ENCODE measurements at regions not wholly inside any gene's neighbourhood (a gene's known extent, or its start where the extent isn't known, plus 50 kb on each side); places are given as distances from the start of the nearest gene placed in this dataset.

GRCh38 chr7:10733747-10734146 lies 239.9 kb upstream of the PHF14 start:
- intact Hi-C loops (cut with DNase I): no loop called here
- TF ChIP-seq POLR2A (IDR thresholded peaks at IDR 0.05): no peak
- no peak for TF ChIP-seq CTCF (IDR thresholded peaks at IDR 0.05)
- no peak for TF ChIP-seq POLR2AphosphoS5 (IDR thresholded peaks at IDR 0.05; ENCODE audit: insufficient read depth in 1 of 2, low read depth in 1 of 2)
- H3K9me3 ChIP-seq: no peaks in the 10 kb centered on the region
- H3K27me3 ChIP-seq: no peaks in the 10 kb centered on the region
- no peak for DNase-seq (ENCODE audit: extremely low spot score in 2 of 2)
- H3K4me1 ChIP-seq: no peaks in the 10 kb centered on the region
- H3K4me3 ChIP-seq: no peak overlapping the region
- H3K36me3 ChIP-seq: no peaks in the 10 kb centered on the region
- no peak overlapping the region for H3K27ac ChIP-seq

- Histone ChIP-seq H3K27me3 (no peaks in the 10 kb centered on the region), H3K36me3 (no peaks in the 10 kb centered on the region), H3K9me3 (no peaks in the 10 kb centered on the region), H3K4me1 (no peaks in the 10 kb centered on the region), H3K27ac (no peak overlapping the region), H3K4me3 (no peak overlapping the region)
- intact Hi-C loops (cut with DNase I): no loop called here
- TF ChIP-seq POLR2A (IDR thresholded peaks at IDR 0.05) (no peak), CTCF (IDR thresholded peaks at IDR 0.05) (no peak), POLR2AphosphoS5 (IDR thresholded peaks at IDR 0.05; ENCODE audit: insufficient read depth in 1 of 2, low read depth in 1 of 2) (no peak)
- no peak for DNase-seq (ENCODE audit: extremely low spot score in 2 of 2)
Observed at GRCh38 chr7:10734595-10734994, 239.1 kb upstream of the PHF14 start.

GRCh38 chr7:10739401-10739800 lies 234.3 kb upstream of the PHF14 start:
- DNase-seq (ENCODE audit: extremely low spot score in 2 of 2): no peak
- Histone ChIP-seq H3K4me3 (no peak overlapping the region), H3K9me3 (no peaks in the 10 kb centered on the region), H3K36me3 (no peaks in the 10 kb centered on the region), H3K4me1 (no peaks in the 10 kb centered on the region), H3K27me3 (no peaks in the 10 kb centered on the region), H3K27ac (no peak overlapping the region)
- TF ChIP-seq CTCF (IDR thresholded peaks at IDR 0.05): no peak
- TF ChIP-seq POLR2AphosphoS5 (IDR thresholded peaks at IDR 0.05; ENCODE audit: insufficient read depth in 1 of 2, low read depth in 1 of 2): no peak
- intact Hi-C loops (cut with DNase I): no loop called here

- no peaks in the 10 kb centered on the region for H3K4me1 ChIP-seq
- no peaks in the 10 kb centered on the region for H3K36me3 ChIP-seq
- no peaks in the 10 kb centered on the region for H3K27me3 ChIP-seq
- TF ChIP-seq CTCF (IDR thresholded peaks at IDR 0.05) (no peak), POLR2AphosphoS5 (IDR thresholded peaks at IDR 0.05; ENCODE audit: insufficient read depth in 1 of 2, low read depth in 1 of 2) (no peak), POLR2A (IDR thresholded peaks at IDR 0.05) (no peak)
- DNase-seq (ENCODE audit: extremely low spot score in 2 of 2): no peak
- H3K27ac ChIP-seq: no peak overlapping the region
- intact Hi-C loops (cut with DNase I): no loop called here
- H3K9me3 ChIP-seq: no peaks in the 10 kb centered on the region
- H3K4me3 ChIP-seq: no peak overlapping the region
Observed at GRCh38 chr7:10740805-10741204, 232.9 kb upstream of the PHF14 start.

GRCh38 chr7:10756981-10757380 lies 216.7 kb upstream of the PHF14 start:
- H3K4me3 ChIP-seq: no peak overlapping the region
- intact Hi-C loops (cut with DNase I): no loop called here
- H3K36me3 ChIP-seq: no peaks in the 10 kb centered on the region
- H3K9me3 ChIP-seq: no peaks in the 10 kb centered on the region
- TF ChIP-seq POLR2A (IDR thresholded peaks at IDR 0.05): no peak
- no peak for TF ChIP-seq POLR2AphosphoS5 (IDR thresholded peaks at IDR 0.05; ENCODE audit: insufficient read depth in 1 of 2, low read depth in 1 of 2)
- no peak for TF ChIP-seq CTCF (IDR thresholded peaks at IDR 0.05)
- DNase-seq (ENCODE audit: extremely low spot score in 2 of 2): no peak
- no peaks in the 10 kb centered on the region for H3K4me1 ChIP-seq
- H3K27ac ChIP-seq: no peak overlapping the region
- H3K27me3 ChIP-seq: no peaks in the 10 kb centered on the region
